Muscle of arm (tissue), 1 donor: ENCODE measurements at regions not wholly inside any gene's neighbourhood (a gene's known extent, or its start where the extent isn't known, plus 50 kb on each side); places are given as distances from the start of the nearest gene placed in this dataset.
A peak's percentile ranks its signal among the peaks of the same experiment; 100 is the strongest.

Source experiments
- DNase-seq: peaks from one replicate; pipeline ENCODE4 v3.0.0-alpha.2; 2013

- DNase-seq: no peak
Measured at GRCh38 chr9:99326917-99327189, 104.8 kb downstream of the SEC61B start.

- no peak for DNase-seq
Measured at GRCh38 chr9:99327667-99328066, 105.6 kb downstream of the SEC61B start.

- DNase-seq: no peak
Measured at GRCh38 chr9:99335280-99335679, 113.2 kb downstream of the SEC61B start.

- no peak for DNase-seq
Measured at GRCh38 chr9:99336005-99336404, 113.9 kb downstream of the SEC61B start.

- DNase-seq: no peak
Measured at GRCh38 chr9:99336531-99336930, 114.4 kb downstream of the SEC61B start.

- DNase-seq: no peak
Measured at GRCh38 chr9:99340281-99340680, 118.2 kb downstream of the SEC61B start.

GRCh38 chr9:99341686-99342085 is 119.6 kb downstream of the SEC61B start:
- no peak for DNase-seq

GRCh38 chr9:99345451-99345850 is 123.4 kb downstream of the SEC61B start:
- no peak for DNase-seq

GRCh38 chr9:99345942-99346341 is 123.9 kb downstream of the SEC61B start:
- no peak for DNase-seq

GRCh38 chr9:99347568-99347967 is 125.5 kb downstream of the SEC61B start:
- no peak for DNase-seq

GRCh38 chr9:99348289-99348688 is 126.2 kb downstream of the SEC61B start:
- no peak for DNase-seq

- DNase-seq: no peak
Measured at GRCh38 chr9:99349870-99350269, 127.8 kb downstream of the SEC61B start.

- DNase-seq: no peak
Measured at GRCh38 chr9:99350461-99350860, 128.4 kb downstream of the SEC61B start.

GRCh38 chr9:99351647-99352046 is 129.6 kb downstream of the SEC61B start:
- DNase-seq: no peak

GRCh38 chr9:99352826-99353225 is 130.7 kb downstream of the SEC61B start:
- DNase-seq: peak; percentile 35

GRCh38 chr9:99353408-99353807 is 131.3 kb downstream of the SEC61B start:
- no peak for DNase-seq

GRCh38 chr9:99354104-99354503 is 132.0 kb downstream of the SEC61B start:
- no peak for DNase-seq

- no peak for DNase-seq
Measured at GRCh38 chr9:99356512-99356971, 134.5 kb downstream of the SEC61B start.

- no peak for DNase-seq
Measured at GRCh38 chr9:99357575-99357974, 135.5 kb downstream of the SEC61B start.

- no peak for DNase-seq
Measured at GRCh38 chr9:99358668-99359067, 136.6 kb downstream of the SEC61B start.

- DNase-seq: no peak
Measured at GRCh38 chr9:99359336-99359735, 137.3 kb downstream of the SEC61B start.

GRCh38 chr9:99360026-99360425 is 137.9 kb downstream of the SEC61B start:
- no peak for DNase-seq

- DNase-seq: peak; percentile 16
Measured at GRCh38 chr9:99361817-99362216, 139.7 kb downstream of the SEC61B start.

- DNase-seq: no peak
Measured at GRCh38 chr9:99362321-99362720, 140.2 kb downstream of the SEC61B start.

GRCh38 chr9:99363509-99363908 is 141.4 kb downstream of the SEC61B start:
- DNase-seq: no peak
